Renal pelvis (tissue), 1 donor: ENCODE measurements at regions not wholly inside any gene's neighbourhood (a gene's known extent, or its start where the extent isn't known, plus 50 kb on each side); places are given as distances from the start of the nearest gene placed in this dataset.

ENCODE experiments used
- DNase-seq: peaks from one replicate; pipeline ENCODE4 v3.0.0-alpha.2; 2013

DNA sequence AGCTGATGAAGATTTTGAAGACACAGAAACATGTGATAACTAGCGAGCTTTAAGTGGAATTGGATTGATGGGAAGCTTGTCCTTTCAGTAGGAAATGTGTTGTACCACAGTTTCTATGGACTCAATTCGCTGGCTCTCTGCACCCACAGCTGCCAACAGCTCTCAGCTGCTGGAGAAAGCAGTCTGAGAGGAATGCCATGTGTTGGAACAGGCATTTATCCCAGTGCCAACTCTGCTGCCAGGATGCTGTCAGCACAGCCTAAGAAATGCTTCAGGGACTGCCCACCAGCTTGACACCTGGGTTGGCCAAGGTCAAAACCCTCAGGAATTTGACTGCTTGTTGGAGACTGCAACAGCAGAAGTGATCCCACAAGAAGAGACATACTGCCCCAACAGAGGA is 193.0 kb upstream of the THSD7B start:
- DNase-seq, result no peak

DNA sequence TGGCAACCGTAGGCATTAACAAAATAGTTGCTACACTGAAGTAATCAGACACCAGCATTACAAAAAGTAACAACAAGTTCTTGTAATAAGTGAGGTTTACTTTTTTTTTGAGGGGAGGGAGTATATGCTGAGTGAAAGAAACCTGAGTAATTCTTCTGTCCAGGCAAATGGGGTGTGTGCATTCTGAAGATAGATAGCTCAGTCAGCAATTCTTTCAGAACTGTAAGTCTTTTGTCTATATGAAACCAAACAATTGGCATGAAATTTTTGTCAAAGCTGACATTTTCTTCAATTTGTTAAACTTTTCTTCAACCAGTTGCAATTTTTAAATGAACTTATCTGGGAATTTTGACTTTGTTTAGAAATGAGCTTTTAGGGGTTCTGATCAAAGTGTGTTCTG is 208.1 kb upstream of the THSD7B start:
- DNase-seq, result no peak

DNA sequence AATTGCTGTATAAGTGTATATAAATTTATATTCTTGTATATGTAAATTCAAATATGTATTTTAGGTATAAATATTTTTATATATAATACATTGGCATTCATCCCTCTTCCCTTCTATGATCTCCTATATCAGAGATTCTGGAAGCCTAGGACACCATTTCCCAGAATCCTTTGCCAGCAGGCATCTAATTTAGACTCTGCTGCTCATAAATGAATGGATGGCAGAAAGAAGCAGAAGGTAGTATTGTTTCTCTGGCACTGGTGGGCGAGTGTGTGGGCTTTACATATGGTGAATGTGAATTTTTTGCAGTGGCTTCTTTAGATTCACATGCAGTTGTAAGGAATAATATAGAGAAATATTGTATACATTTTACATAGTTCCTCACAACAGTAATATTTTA is 215.2 kb upstream of the THSD7B start:
- DNase-seq, result no peak

DNA sequence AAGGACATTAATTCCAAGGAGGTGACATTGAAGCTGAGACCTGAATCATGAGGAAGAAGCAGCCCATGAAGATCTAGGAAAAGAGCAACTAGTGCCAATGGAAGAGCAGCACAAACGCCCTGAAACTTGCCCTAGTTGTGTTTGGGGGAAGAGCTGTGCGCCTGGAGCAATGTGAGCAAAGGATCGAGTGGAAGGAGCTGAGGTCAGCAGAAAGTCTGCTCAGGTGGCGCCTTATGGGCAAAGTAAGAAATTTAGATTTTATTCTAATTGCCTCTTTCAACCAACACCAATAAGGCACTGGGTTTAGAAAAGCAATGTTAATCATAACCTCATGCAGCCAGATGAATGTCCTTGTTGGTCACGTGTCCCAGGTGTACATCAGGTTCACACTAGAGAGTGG is 226.0 kb upstream of the THSD7B start:
- DNase-seq, result no peak

DNA sequence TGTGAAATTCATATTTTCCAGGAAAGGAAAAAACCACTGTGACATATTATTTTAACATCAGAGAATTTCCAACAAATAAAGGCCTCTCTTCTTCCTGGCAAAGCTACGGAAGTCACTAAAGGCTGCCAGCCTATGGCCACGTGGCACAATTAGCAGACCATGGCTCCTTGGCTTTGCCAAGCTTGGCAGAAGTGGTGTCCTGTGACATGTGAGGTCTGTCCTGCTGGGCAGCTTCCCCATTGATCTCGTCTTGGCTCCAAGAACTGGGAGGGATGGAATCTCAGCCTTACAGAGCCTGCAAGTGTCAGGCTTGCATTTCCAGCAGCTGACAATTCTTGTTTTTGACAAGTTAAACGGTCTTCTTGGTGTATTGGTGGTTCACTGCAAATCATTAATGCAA is 226.9 kb upstream of the THSD7B start:
- no peak for DNase-seq

DNA sequence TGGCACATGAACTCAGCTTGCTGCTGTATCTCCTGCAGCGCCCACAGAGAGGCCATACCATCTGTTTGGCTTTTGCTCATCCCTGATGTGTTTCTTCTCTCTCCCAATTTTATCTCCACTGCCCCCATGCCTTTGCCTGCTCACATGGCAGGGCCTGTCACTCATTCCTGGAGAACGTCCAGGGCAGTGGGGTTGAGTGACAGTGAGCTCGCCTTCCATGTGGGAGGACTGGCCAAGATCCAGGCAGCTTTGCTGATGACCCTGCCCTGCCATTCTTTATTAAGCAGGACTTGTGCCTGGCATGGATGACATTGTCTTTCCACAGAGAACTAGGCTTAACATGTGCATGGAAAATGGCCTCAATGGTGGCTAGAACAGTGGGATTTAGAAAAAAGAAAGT is 230.5 kb upstream of the THSD7B start:
- DNase-seq, result no peak

DNA sequence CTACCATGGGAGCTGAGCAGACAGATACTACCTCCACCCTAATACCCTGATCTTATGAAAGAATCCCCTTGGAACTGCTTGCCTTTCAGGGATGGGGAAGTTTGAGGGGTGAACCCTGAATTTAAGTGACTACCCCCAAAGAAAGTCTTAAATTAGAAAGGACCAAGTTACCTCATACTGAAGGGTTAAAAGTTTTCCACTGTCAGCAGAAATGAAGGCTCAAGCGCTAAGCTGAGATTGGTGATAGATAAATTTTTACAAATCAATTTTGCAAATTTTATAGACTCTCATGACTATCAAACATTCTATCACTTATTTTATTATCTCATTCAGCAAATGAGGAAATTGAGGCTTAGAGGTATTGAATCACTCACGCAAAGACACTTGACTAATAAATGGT is 233.2 kb upstream of the THSD7B start:
- no peak for DNase-seq

DNA sequence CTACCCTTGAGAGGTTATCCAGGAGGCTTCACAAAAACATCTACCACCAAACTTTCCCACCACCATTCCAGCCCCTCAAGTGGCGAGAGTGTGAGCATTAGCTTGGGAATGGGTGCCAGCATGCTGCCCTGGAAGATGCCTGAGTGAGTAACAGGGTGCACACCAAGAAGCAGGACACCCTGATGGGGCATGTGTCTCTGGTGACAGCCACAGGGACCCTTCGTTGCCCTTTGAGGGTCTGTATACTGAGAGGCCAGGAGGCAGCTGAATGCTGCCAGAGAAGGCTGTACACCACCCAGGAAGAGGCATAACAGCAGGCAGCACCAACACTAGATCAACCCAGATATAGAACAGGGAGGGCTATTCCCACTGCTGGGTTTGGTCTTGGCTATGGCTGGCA is 233.6 kb upstream of the THSD7B start:
- DNase-seq, result no peak

DNA sequence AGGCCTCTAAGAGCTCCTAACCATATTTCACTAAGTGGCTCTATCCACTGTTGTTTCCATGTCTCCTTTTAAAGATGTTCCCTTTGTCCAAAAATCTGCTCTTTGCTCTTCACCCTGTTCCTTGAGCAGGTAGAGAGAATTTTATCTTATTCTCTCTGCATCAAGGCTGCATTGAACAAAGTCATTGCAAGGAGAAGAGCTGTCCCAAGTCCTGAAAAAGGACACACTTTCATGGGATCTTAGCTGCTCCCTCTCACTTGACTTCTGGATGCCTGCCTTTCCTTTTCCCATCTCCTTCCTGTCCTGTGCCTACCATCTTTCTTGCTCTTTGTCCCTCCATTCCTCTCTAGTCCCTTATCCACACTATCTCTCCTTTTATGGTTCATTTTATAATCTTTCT is 235.2 kb upstream of the THSD7B start:
- peak; percentile 15 for DNase-seq

DNA sequence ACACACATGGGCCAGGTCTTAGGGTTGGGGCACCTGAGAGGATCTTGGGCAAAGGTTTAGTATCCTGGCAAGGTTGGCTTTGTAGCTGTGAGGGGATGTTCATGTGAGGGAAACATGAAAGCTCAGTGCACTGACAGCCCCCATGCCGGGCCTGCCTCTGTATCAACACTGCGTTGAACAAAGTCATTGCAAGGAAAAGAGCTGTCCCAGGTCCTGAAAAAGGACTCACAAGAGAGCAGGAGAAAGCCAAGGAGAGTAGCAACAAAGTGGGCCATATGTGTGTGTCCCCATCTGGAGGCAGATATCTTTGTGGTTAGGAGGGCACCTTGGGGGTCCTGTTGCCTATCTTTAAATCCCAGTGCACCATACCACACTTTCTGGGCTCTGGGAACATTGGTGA is 237.8 kb upstream of the THSD7B start:
- DNase-seq, result peak; percentile 68

DNA sequence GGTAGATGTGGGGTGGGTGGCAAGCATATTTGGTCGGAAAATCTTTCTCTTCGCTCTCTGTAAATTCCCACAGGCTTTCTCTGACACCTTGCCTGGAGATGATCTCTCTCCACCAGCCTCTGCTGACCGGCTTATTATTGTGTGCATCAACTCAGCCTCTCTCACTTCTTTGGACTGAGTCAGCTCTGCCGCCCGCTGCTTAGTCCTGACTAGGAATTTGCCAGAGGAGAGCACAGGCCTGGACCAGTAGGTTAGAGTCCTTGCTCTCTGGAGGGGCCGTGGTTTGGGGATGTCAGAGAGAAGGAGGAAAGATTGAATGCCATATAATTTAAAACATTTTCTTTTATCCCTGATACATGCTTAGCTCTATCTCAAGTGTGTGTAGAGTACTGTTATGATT is 242.6 kb upstream of the THSD7B start:
- DNase-seq, result no peak

DNA sequence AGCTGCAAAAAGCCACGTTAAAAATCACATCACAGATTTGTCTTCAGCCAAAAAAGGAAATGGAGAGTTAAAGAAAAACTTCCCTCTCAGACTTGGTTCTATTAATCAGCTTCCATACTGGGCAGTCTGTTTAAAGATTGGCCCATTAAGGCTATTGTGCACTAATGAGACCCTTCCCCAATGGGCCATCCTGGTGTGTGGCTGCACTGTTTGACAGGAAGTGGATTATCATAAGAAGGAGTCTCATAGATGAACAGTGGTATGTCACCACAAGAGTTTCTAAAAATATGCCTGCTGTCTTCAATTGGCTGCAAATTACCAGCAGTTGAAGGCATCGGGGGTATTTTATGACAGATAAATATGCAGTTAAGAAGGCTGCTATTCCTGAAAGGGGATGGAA is 247.6 kb upstream of the THSD7B start:
- DNase-seq, result no peak

DNA sequence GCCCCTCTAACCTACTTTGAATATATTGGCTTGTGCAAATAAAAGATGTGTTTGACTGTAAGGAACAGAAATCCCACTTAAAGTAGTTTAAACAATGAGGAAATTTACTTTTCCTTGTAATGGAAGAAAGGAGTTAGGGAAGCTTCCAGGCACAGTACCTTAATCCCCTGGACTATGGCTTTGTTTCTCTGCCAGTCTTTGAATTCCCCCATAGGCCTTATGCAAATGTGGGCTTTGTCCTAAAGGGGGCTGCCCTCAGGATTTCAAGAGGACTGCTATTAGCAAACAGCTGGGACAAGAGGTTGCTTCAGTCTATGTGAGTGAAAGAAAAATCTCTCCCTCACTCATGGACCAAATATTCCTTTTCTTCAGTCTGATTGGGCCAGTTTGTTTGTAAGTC is 255.1 kb upstream of the THSD7B start:
- no peak for DNase-seq

DNA sequence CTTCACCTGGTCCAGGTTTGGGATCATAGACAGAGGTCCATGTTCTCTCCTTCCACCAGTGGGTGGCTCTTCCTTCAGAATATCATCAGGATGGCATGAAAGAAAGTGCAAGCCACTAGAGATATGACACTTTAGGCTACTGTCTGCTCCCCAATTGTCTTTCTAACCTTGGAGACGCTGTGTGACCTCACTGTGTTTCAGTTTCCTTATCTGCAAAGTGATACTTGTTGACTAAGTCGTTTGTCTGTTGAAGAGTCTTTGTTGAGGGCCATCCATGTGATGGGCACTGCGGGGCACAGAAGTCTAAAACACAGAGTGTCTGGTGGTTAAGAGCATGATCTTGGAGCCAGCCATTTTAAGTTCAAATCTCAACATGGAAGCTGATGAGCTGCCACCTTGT is 259.9 kb upstream of the THSD7B start:
- DNase-seq, result no peak

DNA sequence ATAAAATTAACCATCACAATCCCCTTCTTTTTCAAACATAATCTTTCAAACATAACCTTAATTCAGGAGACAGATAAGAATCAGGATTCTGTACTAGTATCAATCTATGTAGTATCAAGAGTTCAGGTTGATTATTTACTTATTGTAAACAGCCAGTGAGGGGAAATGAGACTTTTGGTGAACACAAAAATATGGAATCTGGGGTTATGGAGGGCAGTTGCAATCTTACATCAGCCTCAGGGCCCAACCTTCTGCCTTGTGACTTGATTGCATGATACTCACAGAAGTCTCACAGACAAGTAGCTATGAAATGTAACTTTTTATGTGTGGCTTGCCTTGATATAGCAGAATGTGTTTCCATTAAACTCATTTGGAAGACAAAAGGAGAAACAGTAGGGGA is 262.7 kb upstream of the THSD7B start:
- DNase-seq, result no peak

DNA sequence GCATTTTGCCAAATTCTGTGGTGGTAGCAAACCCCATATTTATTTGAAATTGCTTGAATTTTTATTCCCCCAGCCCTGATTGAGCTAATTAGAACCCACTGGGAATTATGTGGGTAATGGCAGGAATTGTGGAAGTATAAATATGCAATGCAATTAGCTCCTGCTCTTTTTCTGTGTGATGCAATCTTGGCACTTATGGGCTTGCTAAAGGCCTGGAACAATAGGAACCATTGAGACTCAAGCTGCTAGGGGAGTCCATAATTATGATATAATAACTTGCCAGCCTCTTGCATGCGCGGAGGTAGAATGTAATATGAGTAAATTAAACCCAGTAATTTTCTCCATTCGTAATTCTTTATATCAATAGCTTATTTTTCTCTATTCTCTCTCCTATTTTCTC is 267.6 kb upstream of the THSD7B start:
- DNase-seq, result no peak

DNA sequence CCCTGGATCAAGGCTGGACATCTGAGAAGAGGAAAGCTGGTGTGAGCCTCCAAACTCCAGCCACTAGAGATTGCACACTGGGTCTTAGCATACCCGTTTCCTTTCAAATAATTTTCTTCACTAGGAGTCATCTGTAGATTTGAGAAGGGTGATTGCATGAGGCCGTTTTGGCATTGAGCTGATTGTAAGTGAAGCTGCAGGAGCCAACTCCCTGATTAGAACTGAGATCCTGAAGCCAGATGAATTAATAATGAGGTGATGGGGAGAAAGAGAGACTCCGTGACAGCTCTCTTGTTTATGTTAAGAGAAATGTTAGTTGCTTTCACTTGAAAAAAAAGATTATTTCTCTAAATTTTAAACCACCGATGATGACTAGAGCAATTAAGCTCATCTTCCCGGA is 268.4 kb upstream of the THSD7B start:
- DNase-seq, result no peak

DNA sequence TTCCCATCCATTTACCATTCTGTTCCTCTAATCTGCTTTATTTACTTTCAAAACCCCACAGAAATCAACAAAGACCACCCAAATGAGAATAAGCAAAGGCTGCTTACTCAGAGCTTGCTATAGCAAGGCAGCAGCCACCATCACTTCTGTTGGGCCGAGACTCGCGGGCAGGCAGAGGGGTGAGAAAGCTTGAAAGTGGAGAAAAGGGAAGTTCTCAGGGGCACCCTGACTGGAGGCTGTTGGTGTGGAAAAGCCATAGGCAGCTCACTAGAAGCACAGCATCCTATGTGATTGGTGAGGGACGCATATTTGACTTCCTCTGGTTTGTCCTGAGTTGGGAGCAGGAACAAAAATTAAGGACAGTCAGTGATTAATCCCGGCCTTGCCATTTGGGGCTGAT is 269.7 kb upstream of the THSD7B start:
- no peak for DNase-seq

DNA sequence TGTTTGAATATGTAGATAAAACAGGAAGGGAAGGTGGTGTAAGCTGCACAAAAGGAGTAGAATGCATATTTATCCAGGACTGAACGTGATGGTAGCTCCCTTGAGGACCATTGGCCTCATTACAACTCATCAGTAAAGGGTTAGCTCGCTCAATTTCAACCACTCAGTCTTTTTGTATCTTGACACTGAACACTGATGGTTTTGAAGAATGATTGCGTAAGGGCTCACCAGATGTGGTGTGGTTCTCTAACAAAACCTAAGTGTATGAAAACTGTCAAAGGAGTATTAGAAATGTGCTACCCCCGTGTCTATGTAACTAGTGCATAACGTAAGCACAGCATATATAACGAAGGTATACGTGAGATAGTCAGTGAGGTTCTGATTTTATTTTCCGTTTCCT is 272.4 kb upstream of the THSD7B start:
- DNase-seq, result no peak

DNA sequence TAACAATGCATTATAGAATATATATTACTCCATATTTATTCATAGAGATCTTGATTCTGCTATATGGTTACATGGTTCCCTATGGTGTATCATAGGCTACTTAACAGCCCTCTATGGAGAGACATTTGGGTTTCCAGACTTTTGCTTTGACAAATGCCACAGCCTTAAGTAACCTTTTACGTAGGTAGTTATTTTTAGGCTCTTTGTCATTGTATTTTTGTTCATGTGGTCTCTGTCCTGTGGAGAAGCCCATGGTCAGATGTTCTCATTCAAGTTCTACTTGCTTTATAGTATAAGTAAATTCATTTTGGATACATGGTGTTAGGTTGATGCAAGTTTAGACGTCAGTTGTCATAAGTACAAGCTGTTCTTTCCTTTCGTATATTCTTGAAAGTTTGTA is 275.2 kb upstream of the THSD7B start:
- DNase-seq, result no peak

DNA sequence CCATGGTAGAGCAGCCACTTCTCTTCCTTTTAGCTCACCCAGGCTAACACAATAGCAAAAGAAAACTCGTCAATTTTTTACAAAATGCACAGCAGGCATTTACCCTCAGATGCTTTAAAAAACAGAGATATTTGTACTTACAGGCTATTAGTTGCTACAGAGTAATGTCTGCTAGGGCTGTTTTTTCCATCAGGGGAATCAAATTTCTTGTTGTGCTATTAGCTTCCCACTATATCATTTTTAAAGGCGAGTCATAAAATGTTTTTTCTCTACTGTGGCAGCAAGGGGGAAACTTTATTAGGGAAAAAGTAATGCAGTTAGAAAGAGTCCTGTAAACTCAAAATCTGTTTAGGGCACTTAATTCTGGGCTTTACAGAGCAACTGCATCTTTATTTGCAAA is 277.9 kb upstream of the THSD7B start:
- peak; percentile 48 for DNase-seq

DNA sequence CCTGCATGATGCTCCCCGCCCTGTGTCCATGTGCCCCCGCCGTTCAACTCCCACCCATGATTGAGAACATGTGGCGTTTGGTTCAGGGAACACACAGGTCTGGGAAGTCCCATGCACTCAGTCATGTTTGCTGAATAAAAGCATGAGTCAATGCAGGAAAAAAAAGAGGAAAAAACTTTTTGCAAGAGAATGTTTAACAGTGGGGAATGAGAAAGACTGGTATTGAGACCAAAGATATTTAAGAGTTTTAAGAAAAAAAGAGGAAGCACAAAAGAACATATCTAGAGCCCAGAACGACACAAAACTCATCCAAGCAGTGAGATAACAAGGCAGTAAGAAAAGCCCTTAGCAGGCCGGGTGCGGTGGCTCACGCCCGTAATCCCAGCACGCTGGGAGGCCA is 279.2 kb upstream of the THSD7B start:
- DNase-seq, result no peak

DNA sequence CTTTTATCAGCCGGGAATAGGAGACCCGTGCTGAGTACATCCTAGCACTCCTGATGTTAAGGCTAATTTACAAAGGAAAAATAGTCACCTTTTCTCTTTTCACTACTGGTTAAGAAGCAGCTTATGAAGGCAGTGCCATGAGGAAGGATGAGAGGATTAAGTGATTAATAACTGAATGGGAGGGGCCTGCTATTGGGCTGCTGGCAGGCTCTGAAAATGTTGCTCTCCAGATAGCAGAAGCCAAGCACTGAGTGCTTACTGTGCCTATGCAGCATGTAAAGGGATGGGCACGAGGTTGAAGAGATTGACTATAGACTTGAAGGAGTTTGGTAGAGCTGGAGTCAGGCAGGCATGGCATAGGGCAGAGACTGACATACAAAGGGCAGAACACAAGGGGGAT is 282.4 kb upstream of the THSD7B start:
- DNase-seq, result no peak

DNA sequence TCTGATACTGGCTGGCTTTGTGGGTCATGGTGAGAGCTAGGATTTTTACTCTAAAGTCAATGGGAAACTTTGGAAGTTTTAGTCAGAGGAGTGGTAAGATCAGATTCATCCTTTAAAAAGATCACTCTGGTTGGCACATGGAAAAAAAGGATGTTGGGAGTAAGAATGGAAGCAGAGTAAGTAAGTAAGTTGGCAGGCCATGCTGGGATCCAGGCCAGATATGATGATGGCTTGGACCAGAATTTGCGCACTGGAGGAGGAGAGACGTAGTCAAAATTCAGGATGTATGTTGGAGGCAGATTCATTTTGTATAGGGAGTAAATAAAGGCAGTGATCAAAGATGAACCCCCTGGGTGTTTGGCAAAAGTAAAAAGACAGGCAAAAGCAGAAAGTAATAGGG is 283.3 kb upstream of the THSD7B start:
- no peak for DNase-seq

DNA sequence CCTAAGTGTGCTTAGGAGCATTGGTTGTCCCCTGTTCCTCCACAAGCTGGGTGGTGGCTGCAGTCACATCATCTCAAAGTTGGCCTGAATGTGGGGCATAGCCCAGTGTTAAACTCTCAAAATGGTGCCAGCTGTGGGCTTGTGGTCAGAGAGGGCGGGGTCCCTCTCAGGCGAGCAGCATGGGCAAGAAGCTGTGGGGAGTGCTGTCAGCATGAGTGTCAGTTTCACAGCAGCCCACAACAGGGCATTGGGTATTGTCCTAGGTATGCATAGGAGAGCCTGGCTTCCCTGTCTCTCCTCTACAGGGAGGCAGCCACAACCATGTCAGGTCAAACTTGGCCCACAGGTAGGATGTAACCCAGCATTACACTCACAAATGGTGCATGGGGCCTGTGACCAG is 285.6 kb upstream of the THSD7B start:
- no peak for DNase-seq
